Bone marrow (tissue), 2 donors: ENCODE measurements at regions not wholly inside any gene's neighbourhood (a gene's known extent, or its start where the extent isn't known, plus 50 kb on each side); places are given as distances from the start of the nearest gene placed in this dataset.

Experiments
- DNase-seq, 2 donors: peaks; one replicate each; lab custom pipeline; 2025; lab: John Stamatoyannopoulos, UW

DNA sequence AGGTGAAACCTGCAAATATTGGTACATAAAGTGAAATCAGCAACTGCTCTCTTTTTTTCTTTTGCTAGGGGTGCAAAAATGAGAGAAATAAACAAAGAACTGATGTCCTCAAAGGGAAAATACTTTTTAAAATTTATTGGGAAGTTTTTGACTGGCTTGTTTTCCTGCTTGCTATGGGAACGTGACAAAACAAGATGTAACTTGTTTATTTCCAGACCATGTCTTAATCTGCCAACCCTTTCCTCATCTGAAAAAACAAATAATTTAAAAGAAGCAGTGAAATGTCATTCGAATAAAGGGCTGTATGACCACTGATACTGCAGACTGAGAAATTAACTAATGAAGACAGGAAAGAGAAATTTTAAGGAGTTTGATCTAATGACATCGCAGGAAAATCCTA lies 221.9 kb downstream of the CBLN4 start:
- no peak for DNase-seq

DNA sequence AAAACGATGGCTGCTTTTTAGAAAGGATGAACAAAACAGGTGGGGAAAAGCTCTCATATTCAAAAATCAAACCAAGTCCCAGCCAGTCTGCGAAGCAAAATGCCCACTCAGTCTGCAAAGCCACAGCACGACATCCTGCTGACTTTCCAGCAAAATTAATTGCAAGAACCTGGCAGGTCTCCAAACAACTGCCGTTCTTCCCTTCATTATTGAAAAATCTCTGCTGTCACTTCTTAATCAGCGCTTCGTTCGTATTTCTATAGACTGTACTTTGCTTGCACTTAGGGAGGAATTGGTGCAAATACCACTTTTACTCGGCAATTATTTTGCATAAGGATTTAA lies 222.4 kb downstream of the CBLN4 start:
- DNase-seq: no peak

DNA sequence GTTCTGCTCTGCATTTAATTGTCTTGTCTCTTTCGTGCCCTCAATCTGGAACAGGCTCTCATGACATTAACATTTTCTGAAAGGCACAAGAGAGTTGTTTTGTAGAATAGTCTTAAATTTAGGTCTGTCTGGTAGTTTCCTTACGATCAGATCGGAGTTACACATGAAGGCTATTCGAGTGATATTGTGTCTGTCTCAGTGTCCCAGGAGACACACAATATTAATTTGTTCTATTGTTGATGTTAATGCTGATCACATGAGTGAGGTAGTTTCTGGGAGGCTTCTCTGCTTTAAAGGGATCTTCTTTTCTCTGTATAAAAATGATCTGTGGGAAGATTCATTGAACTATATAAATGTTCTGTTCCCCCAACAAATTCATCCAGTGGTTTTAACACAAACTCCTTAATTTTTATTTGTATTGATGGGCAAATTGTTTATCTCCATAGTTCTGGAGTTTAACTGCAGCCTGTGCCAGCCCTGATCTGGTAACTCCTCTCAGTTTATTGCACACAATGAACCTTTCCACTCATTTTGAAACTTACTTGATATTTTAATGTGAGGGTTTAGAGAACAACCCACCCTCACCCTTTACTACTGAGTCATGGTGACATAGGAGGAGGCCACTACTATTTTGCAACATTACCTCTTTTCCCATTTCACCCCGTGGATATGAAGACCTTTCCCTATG lies 223.0 kb downstream of the CBLN4 start:
- DNase-seq: no peak

DNA sequence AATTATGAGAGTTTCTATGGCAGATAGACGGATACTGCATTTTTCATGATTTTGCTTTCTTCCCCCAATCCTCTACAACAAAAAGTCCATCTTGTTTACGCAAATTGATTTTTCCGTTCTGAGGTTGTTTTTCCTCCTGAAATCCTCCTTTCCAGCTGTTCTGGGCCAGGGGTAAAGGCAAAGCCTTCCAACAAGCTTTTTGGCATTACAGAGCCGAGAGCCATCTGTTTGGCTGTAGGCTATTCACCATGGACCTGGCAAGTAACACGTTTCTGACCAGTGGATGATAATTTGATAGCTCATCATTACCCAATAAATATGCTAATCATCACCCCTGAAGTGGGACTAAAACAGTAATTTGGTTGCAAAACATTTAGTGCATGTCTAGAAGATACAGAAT lies 226.5 kb downstream of the CBLN4 start:
- no peak for DNase-seq

DNA sequence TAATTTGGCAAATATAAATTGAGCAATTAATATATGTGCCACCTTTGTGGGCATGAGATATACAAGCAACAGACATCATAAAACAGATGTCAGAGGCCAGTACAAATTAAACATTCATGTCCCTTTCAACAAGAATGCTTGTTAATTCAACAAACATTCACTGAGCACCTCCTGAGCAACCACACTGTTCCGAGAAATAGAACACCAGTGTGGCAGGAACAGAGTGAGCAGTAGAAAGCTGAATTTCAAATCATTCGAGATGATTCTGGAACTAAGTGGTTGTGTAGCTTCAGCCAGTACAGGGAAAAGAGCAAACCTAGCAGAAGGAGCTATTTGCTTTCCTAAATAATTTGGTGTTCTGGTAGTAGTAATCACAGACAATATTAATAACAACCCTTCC lies 227.7 kb downstream of the CBLN4 start:
- no peak for DNase-seq

DNA sequence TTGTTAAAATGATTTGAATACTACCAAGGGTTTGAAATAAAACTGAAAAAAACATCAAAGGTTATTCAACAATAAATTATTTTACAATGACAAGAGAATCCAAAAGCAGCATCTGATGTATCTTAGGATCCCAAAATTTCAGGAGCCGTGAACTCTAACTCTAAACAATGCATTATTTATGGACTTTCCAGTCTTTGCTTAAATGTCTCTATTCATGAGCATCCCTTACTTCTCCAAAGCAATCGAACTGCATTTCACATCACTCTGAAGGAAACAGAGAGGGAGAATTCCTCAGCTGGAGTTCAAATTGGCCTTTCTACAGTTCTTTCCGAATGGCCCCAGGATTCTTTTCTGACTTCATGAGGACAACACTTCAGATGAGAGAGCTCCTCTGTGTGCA lies 229.1 kb downstream of the CBLN4 start:
- DNase-seq: no peak

DNA sequence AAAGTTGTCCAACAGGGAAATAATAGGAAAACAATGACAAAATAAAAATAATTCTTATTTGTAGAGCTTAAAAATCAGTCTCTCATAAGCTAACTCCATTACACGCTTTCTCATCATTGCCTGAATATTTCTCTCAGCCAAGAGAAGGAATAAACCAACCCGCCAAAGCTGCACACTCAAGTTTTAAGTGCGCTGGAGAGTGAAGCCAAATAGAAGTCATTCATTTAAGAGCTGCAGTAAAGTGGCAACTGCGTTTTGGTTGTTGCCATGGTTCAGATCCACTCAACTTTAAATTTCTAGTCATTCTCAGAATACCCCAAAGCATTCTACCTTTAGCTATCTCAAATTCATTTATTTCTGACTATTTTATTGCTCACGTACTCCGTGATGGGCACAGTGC lies 230.7 kb downstream of the CBLN4 start:
- no peak for DNase-seq

DNA sequence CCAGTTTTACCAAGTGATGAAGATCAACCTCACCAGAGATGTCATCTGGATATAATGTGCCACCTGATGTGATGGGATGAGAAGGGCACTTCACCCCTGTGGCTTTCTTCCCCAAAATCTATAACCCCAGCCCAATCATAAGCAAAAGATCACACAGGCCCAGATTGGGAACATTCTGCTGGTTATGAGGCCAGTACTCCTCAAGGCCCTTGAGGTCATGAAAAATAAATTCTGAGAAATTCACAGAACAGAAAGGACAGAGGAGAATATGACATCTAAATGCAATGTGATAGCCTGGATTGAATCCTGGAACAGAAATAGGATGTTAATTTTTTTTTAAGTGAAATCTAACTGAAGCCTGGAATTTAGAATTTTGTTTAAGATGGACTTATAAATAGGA lies 243.5 kb downstream of the CBLN4 start:
- no peak for DNase-seq

DNA sequence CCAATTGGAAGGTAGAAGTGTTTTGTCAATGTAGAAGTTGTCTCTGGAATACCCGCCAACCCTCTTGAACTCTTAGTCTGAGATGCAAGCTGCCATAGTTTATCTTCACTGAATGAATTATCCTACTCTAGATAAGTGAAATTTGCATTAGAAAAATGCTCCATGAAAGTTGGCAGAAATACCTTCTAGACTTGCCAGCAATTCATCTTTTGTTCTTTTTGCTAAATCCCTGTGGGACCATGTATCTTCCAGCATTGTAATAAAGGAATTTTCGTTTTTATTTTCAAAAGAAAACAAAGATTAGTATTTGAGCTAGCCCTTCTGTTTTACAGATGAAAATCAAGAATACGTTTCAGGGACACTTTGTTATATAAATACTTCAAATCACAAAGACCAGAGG lies 244.2 kb downstream of the CBLN4 start:
- no peak for DNase-seq

DNA sequence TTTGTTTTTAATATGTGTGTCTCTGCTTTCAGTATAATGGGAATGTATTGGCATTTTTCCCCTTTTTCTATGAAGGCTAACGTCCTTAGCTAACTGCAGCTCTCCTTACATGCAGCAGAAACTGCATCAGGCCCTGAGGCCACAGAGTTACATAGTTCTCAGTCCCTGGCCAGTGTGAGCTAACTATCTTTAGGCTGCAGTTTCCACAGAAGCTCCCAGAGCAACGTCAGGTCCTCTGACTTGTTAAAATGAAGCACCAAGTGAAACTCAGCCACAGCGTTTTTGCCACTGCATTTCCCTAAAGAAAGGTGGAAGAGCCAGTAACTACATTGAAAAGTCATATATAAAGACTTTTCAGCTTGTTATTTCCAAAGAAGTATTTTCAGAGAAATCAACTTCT lies 244.7 kb downstream of the CBLN4 start:
- DNase-seq: no peak

DNA sequence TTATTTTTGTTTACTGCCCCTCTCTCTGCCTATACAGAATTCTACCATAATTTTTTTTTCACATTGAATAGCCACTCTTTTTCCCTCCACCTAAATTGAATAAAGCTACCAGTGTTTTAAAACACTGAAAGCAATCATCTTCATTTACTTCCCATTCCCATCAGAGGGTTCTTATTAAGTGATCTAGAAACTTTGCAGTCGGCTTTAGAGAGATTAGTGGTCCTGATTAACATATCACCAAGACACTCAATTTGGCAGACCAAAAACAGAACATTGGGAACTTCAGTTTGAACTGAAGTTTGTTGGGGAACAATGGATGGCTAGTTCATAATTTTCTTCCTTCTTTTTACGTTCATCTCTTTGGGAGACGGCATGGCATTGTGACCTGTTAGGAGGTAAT lies 249.5 kb downstream of the CBLN4 start:
- no peak for DNase-seq

DNA sequence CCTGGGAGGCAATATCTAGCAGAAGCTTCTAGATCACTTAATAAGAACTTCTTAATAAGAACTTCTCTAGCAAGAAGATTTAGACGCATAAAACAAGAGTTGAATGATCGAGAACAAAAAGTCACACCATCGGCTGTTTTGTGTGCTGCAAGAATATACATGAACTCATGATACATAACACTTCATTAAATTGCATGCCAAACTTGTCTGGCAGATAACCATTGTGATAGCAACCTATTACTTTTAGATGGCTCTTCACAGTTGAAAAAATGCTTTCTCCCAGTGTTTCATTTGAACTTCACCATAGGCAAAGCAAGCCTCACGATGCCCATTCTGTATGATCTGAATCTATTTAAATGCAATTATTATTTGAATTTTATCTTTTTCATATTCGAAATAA lies 249.9 kb downstream of the CBLN4 start:
- DNase-seq: no peak

DNA sequence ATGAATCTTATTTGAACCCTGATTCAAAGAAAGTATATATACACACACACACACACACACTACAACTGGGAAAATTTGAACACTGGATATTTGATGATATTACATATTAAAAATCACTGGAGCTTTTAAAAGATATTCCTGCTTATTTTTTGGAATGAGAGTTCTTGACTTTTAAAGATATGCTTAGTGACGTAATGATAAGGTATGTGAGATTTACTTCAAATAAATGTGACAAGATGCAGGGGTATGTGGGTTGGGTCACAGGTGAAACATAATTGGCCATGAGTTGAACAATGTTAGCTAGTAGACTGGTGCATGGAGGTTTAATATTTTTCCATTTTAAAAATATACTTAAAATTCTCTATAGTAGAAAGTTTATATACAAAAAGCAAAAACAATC lies 258.6 kb downstream of the CBLN4 start:
- DNase-seq: no peak

DNA sequence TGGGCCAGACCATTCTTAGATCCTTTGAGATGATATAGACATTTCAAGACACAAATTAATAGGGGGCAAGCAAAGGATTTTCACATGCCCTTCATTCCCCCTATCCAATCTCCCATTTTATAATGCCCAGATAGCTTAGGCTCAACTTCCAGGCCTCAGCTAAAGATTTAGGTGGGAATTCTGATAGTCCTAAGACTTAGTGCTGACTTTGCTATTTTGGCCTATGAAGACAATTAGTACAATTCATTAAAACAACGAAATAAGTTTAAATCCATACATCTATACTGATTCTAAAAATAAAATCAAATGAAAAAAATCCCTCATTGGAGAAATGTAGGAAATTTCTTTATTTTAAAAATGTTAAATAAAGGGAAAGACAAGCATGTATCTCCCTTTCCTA lies 259.5 kb downstream of the CBLN4 start:
- DNase-seq: no peak

DNA sequence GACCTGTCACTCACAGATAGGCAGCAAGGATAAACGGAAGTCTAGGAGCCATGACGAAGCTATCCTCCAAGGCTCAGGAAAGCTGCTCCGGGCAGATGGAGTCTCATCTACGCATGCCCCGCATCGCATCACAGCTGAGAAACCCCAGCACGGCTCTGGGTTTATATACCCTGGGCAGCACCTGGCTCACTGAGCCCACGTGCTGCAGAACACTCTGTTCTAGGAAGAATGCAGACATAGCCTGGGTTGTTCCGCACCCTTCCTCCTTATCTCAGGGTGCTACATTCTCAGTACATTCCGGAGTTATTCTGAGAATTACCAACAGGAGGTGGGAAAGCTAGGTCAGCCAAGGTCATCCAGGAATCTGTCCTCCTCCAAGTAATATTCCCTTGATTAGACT lies 260.4 kb downstream of the CBLN4 start:
- DNase-seq: no peak

DNA sequence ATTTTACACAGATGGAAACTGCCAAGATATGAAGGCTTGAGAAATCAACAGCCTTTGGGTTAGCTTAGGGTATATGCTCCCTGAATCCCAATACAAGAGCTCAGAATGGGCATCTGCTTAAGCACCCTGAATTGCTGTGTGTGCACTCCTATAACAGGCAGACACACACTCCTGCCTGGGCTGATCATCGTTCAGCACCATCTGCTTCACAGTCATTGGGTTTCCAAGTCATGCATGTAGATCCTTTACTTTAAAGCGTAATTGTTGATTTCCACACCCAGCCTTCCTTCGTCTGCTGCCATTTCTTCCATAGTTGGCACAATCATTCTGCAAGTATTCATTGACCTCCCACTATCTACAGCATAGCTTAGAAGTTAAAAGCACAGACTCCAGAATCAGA lies 263.5 kb downstream of the CBLN4 start:
- no peak for DNase-seq

DNA sequence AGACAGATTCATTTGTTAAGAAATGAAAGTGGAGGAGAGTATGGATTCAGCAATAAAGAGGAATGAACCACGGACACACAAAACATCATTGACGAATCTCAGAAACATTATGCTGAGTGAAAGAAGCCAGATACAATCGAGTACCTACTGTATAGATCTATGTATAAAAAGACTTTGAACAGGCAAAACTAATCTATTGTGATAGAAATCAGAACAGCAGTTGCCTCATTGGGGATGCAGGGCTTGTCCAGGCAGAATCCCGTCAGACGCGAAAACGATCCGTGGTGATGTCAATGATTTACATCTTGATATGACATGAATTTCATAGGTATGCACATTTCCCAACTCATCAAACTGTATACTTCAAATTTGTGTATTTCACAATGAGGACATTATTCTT lies 265.2 kb downstream of the CBLN4 start:
- DNase-seq: no peak

DNA sequence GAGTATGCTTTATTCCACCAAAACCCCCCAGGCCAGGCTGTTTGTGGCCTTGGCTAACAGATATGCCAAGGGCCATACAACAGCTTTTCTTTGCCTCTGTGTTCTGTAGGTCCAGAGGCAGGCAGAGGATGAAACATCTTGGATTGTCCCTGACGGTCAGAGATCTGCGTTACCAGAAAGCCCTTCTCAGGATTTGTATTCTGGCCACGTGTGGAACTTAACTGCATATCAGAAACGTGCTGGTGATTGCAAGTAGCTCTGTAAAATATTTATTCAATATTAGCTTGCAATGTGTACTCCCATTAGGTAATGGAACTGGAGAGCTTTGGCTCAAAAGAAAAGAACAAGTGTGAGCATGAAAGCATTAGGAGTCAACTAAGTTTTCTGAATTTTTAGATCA lies 275.0 kb downstream of the CBLN4 start:
- DNase-seq: no peak

DNA sequence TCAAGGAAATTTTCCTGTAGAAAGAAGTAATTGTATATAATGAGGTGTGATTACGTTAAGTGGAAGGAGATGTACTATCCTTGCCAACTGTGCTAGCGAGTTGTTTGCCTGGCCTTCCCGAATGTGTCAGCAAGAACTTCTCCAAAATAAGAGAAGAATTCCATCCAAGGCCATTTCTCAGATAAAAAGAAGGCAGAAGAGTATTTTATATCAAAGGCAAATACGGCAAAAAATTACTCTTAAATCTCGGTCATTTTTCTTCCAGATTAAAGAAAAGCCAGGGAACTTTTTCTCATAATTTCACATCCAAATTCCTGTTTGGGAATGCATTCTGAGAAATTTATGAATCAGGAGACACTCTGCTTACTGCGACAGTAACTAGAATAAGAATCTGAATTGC lies 290.6 kb downstream of the CBLN4 start:
- DNase-seq: no peak

DNA sequence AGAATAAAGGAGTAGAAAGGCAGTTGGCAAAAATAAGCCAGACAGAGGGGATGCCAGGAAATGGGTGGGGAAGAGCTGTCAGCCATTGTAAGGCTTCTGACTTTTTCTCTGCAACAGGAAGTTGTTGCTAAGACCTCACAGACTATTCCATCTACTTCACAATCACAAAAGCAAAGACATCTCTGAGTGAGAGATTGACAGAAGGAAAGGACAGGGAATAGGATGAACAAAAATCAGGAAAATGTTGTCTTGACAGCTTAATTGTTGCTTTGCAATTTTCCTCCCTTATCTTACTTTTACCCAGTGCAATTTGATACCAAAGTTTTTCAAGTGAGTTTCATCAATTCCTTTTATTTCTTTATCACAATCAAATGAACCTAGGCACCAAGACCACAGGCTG lies 291.2 kb downstream of the CBLN4 start:
- no peak for DNase-seq

DNA sequence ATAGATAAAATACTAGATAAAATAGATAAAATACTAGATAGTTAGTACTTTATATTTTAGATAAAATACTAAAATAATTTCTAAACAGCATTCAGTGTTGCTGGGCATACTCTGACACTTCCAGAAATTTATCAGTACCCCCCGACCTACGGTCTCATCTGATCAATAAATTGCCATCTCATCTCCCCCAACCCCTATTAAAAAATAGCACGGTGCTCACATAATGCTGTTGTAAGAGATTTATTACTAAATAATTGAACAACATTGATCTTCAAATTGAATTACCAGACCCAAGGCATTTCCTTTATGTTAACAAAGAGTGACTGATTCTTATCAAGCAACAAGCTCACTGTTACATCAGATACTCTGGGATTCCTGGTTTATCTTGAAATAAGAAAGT lies 300.9 kb downstream of the CBLN4 start:
- no peak for DNase-seq

DNA sequence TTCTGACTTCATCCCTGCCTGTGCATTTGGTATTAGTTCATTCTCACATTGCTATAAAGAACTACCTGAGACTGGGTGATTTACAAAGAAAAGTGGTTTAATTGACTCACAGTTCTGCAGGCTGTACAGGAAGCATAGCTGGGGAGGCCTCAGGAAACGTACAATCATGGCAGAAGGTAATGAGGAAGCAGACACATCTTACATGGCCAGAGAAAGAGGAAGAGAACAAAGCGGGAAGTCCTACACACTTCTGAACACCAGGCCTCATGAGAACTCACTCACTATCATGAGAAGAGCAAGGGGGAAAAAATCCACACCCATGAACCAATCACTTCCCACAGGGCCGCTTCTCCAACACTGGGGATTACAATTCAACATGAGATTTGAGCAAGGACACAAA lies 303.9 kb downstream of the CBLN4 start:
- no peak for DNase-seq

DNA sequence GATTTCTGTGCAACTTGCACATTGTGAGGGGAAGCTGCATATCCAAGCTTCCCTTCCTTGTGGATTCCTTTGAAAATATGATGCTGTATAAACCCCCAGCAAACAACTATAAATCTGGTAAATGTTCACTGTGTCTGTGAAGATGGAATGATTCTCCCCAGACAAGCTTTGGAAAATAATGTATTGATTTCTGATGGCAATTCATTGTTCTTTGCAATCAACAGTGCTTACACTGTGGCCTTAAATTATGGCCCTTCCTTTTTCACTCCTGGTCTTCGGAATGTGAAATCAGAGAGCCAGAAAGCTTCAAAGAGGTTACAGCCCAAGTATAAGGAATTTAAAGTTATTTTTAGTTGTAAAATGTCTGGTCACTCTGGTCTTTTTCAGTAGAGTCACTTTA lies 308.8 kb downstream of the CBLN4 start:
- no peak for DNase-seq

DNA sequence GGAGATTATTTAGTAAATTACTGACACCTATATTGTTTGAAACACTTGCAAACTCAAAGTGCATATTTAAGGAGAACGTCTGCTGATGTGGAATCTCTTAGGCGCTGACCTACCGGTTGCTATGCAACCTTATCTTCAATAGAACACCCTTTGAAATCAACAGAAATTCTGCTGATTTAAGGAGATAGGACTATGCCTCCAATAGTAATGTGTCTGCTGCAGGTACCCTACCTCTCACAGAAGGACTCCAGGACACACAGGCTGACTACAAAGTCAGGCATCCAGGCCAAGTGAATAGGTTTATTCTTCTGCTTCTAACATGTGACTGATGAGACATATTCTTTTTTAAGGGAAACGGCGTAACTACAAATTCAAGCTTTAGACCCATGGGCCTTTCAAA lies 311.7 kb downstream of the CBLN4 start:
- DNase-seq: no peak

DNA sequence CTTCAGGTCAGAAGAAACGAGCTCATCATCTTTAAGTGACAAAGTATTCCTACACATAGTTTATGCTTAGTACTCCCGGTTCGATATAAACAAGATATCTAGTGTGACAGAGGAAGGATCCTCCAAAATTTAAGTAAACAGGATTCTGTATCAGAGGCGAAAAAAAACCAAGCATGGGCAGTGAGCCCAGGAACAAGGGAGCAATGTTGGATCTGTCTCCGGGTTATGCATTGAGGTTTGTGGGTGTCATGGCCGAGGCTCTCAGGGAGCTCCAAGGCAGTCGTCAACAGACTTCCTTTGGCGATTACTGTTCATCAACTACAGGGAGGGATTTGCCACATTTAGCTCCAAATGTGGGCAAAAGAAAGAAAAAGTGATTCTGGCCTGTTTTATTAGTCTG lies 319.5 kb downstream of the CBLN4 start:
- DNase-seq: no peak
